ENCODE measurements at regions not wholly inside any gene's neighbourhood (a gene's known extent, or its start where the extent isn't known, plus 50 kb on each side); places are given as distances from the start of the nearest gene placed in this dataset.

DNA sequence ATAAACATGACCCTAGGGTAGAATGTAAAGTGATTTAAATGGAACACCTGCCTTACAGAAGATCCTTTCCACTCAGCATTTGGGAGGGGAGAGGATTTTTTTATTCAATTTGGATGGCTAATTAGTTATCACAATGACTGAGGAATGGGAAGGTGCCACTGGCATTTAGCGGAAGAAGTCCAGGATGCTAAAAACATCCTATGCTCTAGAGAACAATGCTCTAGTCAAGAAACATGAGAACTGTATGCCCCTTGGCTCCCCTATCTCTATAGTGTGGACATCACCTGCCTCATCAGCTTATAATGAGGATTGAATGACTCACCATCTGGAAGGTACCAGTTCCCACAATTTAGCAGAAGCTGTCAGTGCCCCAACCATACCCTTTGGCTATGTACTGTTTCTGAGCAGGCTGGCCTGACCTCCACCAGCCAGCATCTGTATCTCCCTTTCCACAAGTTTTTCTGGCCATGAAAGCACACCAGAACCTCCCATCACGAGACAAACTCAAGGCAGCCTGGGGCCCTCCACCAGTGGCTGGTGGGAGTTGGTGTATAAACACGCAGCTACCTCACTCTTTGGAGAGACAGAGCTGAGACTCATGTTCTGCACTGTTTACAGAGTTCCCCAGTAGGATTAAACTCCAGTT is 109.7 kb upstream of the VASH1 start:
- intact Hi-C loops (cut with DNase I), result no loop called here
- 67 to 84% (median 80%) methylated on average over 3 of the region's 3 CpGs for WGBS, 4 donors
- no peak for DNase-seq

DNA sequence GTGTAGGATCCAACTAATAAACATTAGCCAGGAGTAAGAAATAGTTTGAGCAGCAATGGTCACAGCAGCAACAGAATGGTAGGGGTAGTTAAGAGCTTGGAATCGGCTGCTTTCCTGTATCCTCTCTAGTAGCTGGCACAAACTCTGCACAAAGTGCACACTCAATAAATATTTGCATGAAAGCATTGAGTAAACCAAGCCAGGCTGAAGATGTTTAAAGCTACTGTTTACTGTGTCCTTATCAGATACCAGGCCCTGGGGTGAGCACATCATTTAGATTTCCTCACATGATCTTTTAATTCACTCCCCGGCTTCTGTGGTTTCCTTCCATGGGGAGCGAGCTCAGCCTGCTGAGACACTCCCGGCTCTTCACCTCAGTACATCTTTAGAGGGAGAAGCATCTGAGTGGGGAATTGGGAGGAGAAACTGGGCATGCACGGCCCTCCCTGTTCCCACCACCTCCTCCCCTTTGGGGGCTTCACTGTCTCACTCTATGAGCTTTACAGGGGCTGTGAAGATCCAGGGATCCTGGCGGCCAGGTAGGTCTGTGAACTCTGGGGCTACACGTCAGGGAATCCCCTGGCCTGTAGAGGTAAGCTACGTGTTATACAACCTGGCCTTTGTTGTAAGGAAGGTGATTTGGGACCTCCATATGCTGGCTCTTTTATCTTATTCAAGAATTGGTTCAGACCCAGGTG is 107.2 kb upstream of the VASH1 start:
- no peaks in the 10 kb centered on the region for H3K27me3 ChIP-seq
- no peak for DNase-seq
- no peaks in the 10 kb centered on the region for H3K36me3 ChIP-seq (replicated peaks in 1 of 2)
- peaks cover 0 to 7% (median 0%) of the 10 kb centered on the region in 3 donors for H3K9me3 ChIP-seq (replicated peaks in 1 of 3)
- no peaks in the 10 kb centered on the region for H3K4me1 ChIP-seq (replicated peaks in 1 of 2)
- no peak overlapping the region for H3K4me3 ChIP-seq
- 74 to 79% (median 76%) methylated on average over 8 of the region's 8 CpGs for WGBS, 4 donors
- H3K27ac ChIP-seq, result no peak overlapping the region
- intact Hi-C loops (cut with DNase I), result no loop called here
- TF ChIP-seq POLR2A (IDR thresholded peaks at IDR 0.05), result no peak
- TF ChIP-seq, protein P1, sequence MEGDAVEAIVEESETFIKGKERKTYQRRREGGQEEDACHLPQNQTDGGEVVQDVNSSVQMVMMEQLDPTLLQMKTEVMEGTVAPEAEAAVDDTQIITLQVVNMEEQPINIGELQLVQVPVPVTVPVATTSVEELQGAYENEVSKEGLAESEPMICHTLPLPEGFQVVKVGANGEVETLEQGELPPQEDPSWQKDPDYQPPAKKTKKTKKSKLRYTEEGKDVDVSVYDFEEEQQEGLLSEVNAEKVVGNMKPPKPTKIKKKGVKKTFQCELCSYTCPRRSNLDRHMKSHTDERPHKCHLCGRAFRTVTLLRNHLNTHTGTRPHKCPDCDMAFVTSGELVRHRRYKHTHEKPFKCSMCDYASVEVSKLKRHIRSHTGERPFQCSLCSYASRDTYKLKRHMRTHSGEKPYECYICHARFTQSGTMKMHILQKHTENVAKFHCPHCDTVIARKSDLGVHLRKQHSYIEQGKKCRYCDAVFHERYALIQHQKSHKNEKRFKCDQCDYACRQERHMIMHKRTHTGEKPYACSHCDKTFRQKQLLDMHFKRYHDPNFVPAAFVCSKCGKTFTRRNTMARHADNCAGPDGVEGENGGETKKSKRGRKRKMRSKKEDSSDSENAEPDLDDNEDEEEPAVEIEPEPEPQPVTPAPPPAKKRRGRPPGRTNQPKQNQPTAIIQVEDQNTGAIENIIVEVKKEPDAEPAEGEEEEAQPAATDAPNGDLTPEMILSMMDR (IDR thresholded peaks at IDR 0.05), result no peak

More for the DNA sequence above, 109.7 kb upstream of the VASH1 start:
- H3K9me3 ChIP-seq (replicated peaks in 1 of 3), result no peaks in the 10 kb centered on the region
- H3K27ac ChIP-seq, result no peak overlapping the region
- no peaks in the 10 kb centered on the region for H3K36me3 ChIP-seq (replicated peaks in 1 of 2)
- TF ChIP-seq POLR2A (IDR thresholded peaks at IDR 0.05), result no peak
- TF ChIP-seq, protein P1 (IDR thresholded peaks at IDR 0.05), result no peak
- no peaks in the 10 kb centered on the region for H3K4me1 ChIP-seq (replicated peaks in 1 of 2)
- no peaks in the 10 kb centered on the region for H3K27me3 ChIP-seq
- H3K4me3 ChIP-seq, result no peak overlapping the region

DNA sequence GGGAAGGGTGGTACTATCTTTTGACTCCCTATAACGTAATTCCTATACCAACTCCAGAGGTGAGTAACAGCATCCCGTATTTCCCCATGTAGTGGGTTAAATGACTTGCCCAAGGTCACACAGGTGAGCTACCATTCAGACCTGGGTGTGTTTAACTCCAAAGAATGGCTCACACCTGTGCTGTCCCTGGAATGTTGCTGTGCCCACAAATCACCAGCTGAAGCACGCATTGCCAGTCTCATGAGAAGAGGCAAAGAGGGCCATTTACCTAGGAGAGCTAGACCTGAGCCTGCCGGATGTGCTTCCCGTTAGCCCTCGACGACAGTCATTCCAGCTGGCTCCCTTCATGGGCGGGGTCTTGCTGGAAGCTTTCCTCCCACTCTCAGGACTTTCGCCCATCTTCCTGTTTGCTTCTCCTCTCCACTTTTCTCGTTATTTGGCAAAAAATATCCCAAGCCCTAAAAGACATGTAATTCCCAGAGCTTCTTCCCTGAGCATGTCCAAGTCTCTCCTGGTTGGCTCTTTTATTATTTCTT is 106.6 kb upstream of the VASH1 start:
- Histone ChIP-seq H3K9me3 (replicated peaks in 1 of 3) (peaks cover 0 to 7% (median 0%) of the 10 kb centered on the region in 3 donors), H3K27ac (no peak overlapping the region), H3K4me3 (no peak overlapping the region), H3K36me3 (replicated peaks in 1 of 2) (no peaks in the 10 kb centered on the region), H3K4me1 (replicated peaks in 1 of 2) (no peaks in the 10 kb centered on the region), H3K27me3 (no peaks in the 10 kb centered on the region)
- intact Hi-C loops (cut with DNase I), result no loop called here
- WGBS, 4 donors, result 39 to 65% (median 59%) methylated on average over 9 to 10 of the region's 10 CpGs
- TF ChIP-seq POLR2A (IDR thresholded peaks at IDR 0.05), result no peak
- TF ChIP-seq, protein P1 (IDR thresholded peaks at IDR 0.05), result no peak
- no peak for DNase-seq

DNA sequence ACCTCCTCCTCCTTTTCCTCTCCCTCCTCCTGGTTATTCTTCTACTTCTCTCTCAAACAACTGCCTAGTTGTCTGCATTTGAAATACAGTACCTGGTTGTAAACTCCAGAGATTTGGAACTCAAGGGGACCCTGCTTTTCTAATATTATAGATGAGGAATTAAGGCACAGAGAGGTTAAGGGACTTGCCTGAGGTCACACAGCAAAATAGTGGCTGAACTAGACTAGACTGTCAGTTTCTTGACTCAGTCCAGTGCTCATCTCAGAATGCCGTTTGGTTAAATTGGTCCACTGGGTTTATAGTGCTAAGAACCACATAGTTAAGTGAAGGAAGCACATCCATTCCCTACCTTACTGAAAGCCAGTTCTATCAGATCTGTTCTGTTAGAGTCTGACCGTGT is 105.9 kb upstream of the VASH1 start:
- Histone ChIP-seq H3K36me3 (replicated peaks in 1 of 2) (no peaks in the 10 kb centered on the region), H3K4me1 (replicated peaks in 1 of 2) (no peaks in the 10 kb centered on the region), H3K27me3 (no peaks in the 10 kb centered on the region), H3K4me3 (no peak overlapping the region), H3K9me3 (replicated peaks in 1 of 3) (peaks cover 0 to 7% (median 0%) of the 10 kb centered on the region in 3 donors), H3K27ac (no peak overlapping the region)
- 53 to 55% (median 54%) methylated on average over 2 of the region's 2 CpGs for WGBS, 4 donors
- TF ChIP-seq, protein P1 (IDR thresholded peaks at IDR 0.05), result no peak
- no peak for TF ChIP-seq POLR2A (IDR thresholded peaks at IDR 0.05)
- no peak for DNase-seq
- intact Hi-C loops (cut with DNase I), result no loop called here

Measured in adrenal gland (tissue), 9 donors.